Fibroblast of the aortic adventitia (primary cell): ENCODE measurements at regions not wholly inside any gene's neighbourhood (a gene's known extent, or its start where the extent isn't known, plus 50 kb on each side); places are given as distances from the start of the nearest gene placed in this dataset.
"Not testable (repeated sequence)": the region's sequence is repeated elsewhere in the genome, so short reads cannot be mapped to it uniquely, and the experiment has no call there.

ENCODE experiments used
- DNase-seq: peaks from one replicate; pipeline ENCODE4 v3.0.0-alpha.2; 2010; ENCODE audit warnings: low read depth
- H3K4me3 ChIP-seq: 2 replicates; pipeline ENCODE4 v1.5.1; 2011; ENCODE audit warnings: low read depth, mild to moderate bottlenecking, control low read depth, low read length, moderate library complexity
- TF ChIP-seq, protein P1 (sequence below): IDR thresholded peaks from 2 replicates; pipeline ENCODE4 v1.5.1; 2011; ENCODE audit warnings: mild to moderate bottlenecking, low read length, control low read depth, inconsistent platforms; ENCODE audit not compliant: insufficient read depth

DNA sequence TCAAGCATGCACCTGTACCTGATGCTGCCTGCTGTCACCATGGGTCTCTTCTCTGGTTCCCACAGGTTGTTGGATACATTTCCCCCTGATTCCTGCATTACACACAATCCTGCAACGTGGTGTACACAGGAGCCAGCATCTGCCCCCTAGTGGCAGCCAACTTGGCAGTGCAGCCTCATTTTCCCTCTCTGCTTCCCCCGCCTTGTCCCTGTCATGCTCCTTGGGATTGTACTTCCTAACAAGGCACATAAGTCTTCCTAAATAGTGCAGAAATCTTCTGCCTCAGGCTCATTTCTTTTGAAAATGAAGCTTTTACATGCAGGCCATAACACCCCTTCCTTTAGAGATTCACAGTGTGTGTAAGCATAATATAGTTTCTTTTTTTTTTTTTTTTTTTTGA, 387.5 kb downstream of the CCSER2 start:
- no peak for DNase-seq
- TF ChIP-seq, protein P1, sequence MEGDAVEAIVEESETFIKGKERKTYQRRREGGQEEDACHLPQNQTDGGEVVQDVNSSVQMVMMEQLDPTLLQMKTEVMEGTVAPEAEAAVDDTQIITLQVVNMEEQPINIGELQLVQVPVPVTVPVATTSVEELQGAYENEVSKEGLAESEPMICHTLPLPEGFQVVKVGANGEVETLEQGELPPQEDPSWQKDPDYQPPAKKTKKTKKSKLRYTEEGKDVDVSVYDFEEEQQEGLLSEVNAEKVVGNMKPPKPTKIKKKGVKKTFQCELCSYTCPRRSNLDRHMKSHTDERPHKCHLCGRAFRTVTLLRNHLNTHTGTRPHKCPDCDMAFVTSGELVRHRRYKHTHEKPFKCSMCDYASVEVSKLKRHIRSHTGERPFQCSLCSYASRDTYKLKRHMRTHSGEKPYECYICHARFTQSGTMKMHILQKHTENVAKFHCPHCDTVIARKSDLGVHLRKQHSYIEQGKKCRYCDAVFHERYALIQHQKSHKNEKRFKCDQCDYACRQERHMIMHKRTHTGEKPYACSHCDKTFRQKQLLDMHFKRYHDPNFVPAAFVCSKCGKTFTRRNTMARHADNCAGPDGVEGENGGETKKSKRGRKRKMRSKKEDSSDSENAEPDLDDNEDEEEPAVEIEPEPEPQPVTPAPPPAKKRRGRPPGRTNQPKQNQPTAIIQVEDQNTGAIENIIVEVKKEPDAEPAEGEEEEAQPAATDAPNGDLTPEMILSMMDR = no peak
- no peak overlapping the region for H3K4me3 ChIP-seq

GRCh38 chr10:84718877-84719616, 390.7 kb downstream of the CCSER2 start:
- DNase-seq = no peak
- H3K4me3 ChIP-seq = no peak overlapping the region
- TF ChIP-seq, protein P1 = no peak

GRCh38 chr10:84719687-84720086, 391.3 kb downstream of the CCSER2 start:
- DNase-seq = no peak
- TF ChIP-seq, protein P1 = no peak
- H3K4me3 ChIP-seq = no peak overlapping the region

DNA sequence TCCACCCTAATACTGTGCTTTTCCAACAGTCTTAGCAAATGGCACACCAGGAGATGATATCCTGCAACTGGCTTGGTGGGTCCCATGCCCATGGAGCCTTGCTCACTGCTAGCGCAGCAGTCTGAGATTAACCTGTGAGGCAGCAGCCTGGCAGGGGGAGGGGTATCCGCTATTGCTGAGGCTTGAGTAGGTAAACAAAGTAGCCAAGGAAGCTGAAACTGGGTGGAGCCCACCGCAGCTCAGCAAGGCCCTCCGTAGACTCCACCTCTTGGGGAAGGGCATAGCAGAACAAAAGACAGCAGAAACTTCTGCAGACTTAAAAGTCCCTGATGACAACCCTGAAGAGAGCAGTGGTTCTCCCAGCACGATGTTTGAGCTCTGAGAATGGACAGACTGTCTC, 399.0 kb downstream of the CCSER2 start:
- no peak for DNase-seq
- TF ChIP-seq, protein P1 = no peak
- no peak overlapping the region for H3K4me3 ChIP-seq

- DNase-seq, H3K4me3 ChIP-seq: not testable (repeated sequence)
Measured at GRCh38 chr10:84739126-84739525, 410.7 kb downstream of the CCSER2 start.

DNA sequence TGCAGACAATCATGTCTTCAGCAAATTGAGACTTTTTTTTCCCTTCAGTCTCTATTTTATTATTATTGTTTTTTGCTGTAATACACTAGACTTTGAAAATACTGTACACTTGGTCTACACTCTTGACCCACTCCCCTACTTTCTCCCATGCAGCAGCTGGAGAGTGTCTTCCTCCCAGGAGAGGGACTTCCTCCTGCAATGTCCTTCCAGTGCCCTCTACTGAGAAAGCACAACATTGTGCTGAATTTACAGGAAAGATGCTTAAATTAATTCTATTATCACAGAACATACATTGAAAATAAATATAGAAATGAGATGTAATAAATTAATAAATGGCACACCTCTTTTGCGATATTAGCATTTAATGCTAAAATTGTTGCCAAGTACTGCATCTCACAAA, 411.3 kb downstream of the CCSER2 start:
- H3K4me3 ChIP-seq = no peak overlapping the region
- TF ChIP-seq, protein P1 = no peak
- DNase-seq = no peak

- TF ChIP-seq, protein P1 = no peak
- no peak for DNase-seq
- no peak overlapping the region for H3K4me3 ChIP-seq
Measured at GRCh38 chr10:84743483-84743882, 415.1 kb downstream of the CCSER2 start.
